GM12878 (cell line): ENCODE measurements at regions not wholly inside any gene's neighbourhood (a gene's known extent, or its start where the extent isn't known, plus 50 kb on each side); places are given as distances from the start of the nearest gene placed in this dataset.

ENCODE experiments used
- ATAC-seq: fragments of 200-7000 bp; cut with Tn5 transposase; 3 replicates; pipeline ENCODE4 v1.9.1; 2020; ENCODE audit warnings: mild to moderate bottlenecking, moderate library complexity
- BruUV-seq: library from RNA; stranded (reverse); fragments of 400-500 nt; replicated peaks from 2 replicates; lab custom pipeline; 2021; lab: Mats Ljungman, UMichigan
- CTCF ChIA-PET: fragments of 300-600 bp; sonication (Branson Sonifier 250); formaldehyde crosslinking; extraction: SDS; loops from one replicate; lab custom pipeline; 2021; ENCODE audit warnings: inconsistent platforms; lab: Yijun Ruan, JAX
- POLR2A ChIA-PET: fragments of 350-600 bp; formaldehyde crosslinking; extraction: SDS; loops from one replicate; lab custom pipeline; 2021; ENCODE audit warnings: inconsistent platforms; lab: Charles Lee
- RAD21 ChIA-PET: fragments of 300-600 bp; sonication (Branson Sonifier 250); formaldehyde crosslinking; loops from one replicate; lab custom pipeline; 2023; ENCODE audit warnings: antibody characterized with exemption; ENCODE audit not compliant: unreplicated experiment; lab: Charles Lee
- SMC1A ChIA-PET: fragments of 300-600 bp; sonication (Branson Sonifier 250); formaldehyde crosslinking; loops from one replicate; lab custom pipeline; 2023; ENCODE audit not compliant: unreplicated experiment, uncharacterized antibody; lab: Charles Lee
- DNase-seq: peaks from one replicate; pipeline ENCODE4 v3.0.0-alpha.2; 2011; ENCODE audit warnings: low read depth, low spot score
- FAIRE-seq: peaks from 3 replicates; lab custom pipeline; 2011; peaks lifted over from hg19 to GRCh38; lab: Jason Lieb, UNC
- H2AFZ ChIP-seq: 2 replicates; pipeline ENCODE4 v1.6.0; 2011; ENCODE audit warnings: low read depth, low read length, control low read depth; ENCODE audit not compliant: control insufficient read depth
- H3K27ac ChIP-seq: 2 replicates; pipeline ENCODE4 v1.5.1; 2011; ENCODE audit warnings: control low read depth; ENCODE audit not compliant: control insufficient read depth, insufficient read depth
- H3K27me3 ChIP-seq, 2 experiments: replicated peaks in 1 of 2; 2 replicates each; pipeline versions ENCODE4 v1.6.0 to v1.6.1; 2011; ENCODE audit warnings: low read length in 1 of 2; ENCODE audit not compliant: control insufficient read depth in 2 of 2, insufficient read depth in 2 of 2
- H3K36me3 ChIP-seq, 2 experiments: 2 replicates each; pipeline ENCODE4 v1.5.1; 2011; ENCODE audit warnings: low read length in 1 of 2; ENCODE audit not compliant: control insufficient read depth in 2 of 2, insufficient read depth in 2 of 2
- H3K4me1 ChIP-seq: 2 replicates; pipeline ENCODE4 v1.6.1; 2011; ENCODE audit warnings: mild to moderate bottlenecking, low read length, moderate library complexity, mixed read lengths; ENCODE audit not compliant: control insufficient read depth, insufficient read depth
- H3K4me2 ChIP-seq: 2 replicates; pipeline ENCODE4 v1.6.0; 2011; ENCODE audit warnings: control low read depth; ENCODE audit not compliant: control insufficient read depth, insufficient read depth
- H3K4me3 ChIP-seq: fragments of 200-600 bp; sonication (generic); 2 replicates; pipeline ENCODE4 v1.5.1; 2016
- H3K79me2 ChIP-seq: 2 replicates; pipeline ENCODE4 v1.6.0; 2011; ENCODE audit warnings: low read length; ENCODE audit not compliant: control insufficient read depth, insufficient read depth
- H3K9ac ChIP-seq: 2 replicates; pipeline ENCODE4 v1.8.0; 2011; ENCODE audit warnings: low read length, control low read depth, mixed read lengths; ENCODE audit not compliant: control insufficient read depth, insufficient read depth
- H3K9me3 ChIP-seq: replicated peaks from 3 replicates; pipeline ENCODE4 v1.5.1; 2011; ENCODE audit warnings: mild to moderate bottlenecking, low read length; ENCODE audit not compliant: control insufficient read depth, insufficient read depth
- H4K20me1 ChIP-seq: 2 replicates; pipeline ENCODE4 v1.6.0; 2011; ENCODE audit not compliant: control insufficient read depth, insufficient read depth
- ATF7 ChIP-seq: fragments of 450-650 bp; IDR thresholded peaks from 2 replicates; pipeline ENCODE4 v1.6.1; 2016; ENCODE audit warnings: low read depth, mild to moderate bottlenecking
- BMI1 ChIP-seq: fragments of 450-650 bp; IDR thresholded peaks from 2 replicates; pipeline ENCODE4 v1.6.1; 2016; ENCODE audit warnings: mild to moderate bottlenecking, moderate library complexity, borderline replicate concordance
- CTCF ChIP-seq, 3 experiments: IDR thresholded peaks in 2 of 3; conservative IDR thresholded peaks in 1 of 3; 2 replicates each; pipeline ENCODE4 v1.5.1; 2011; ENCODE audit warnings: low read depth in 3 of 3, low read length in 3 of 3, mild to moderate bottlenecking in 3 of 3, control low read depth in 2 of 3, moderate library complexity in 2 of 3, inconsistent platforms in 1 of 3, mixed read lengths in 1 of 3; ENCODE audit not compliant: control insufficient read depth in 2 of 3, insufficient read depth in 1 of 3; ENCODE audit errors: extremely low read depth in 1 of 3
- EGR1 ChIP-seq, 2 experiments: IDR thresholded peaks; 1 replicate in 1 of 2; 2 replicates in 1 of 2; pipeline ENCODE4 v1.6.1; 2011 to 2012; ENCODE audit warnings: low read depth in 2 of 2, low read length in 2 of 2, borderline replicate concordance in 1 of 2, mild to moderate bottlenecking in 1 of 2, moderate library complexity in 1 of 2
- IRF3 ChIP-seq: fragments of 450-650 bp; IDR thresholded peaks from 2 replicates; pipeline ENCODE4 v1.6.1; 2014; ENCODE audit warnings: mild to moderate bottlenecking
- KAT2A ChIP-seq: conservative IDR thresholded peaks from 2 replicates; pipeline ENCODE4 v1.6.1; 2011; ENCODE audit warnings: low read depth, low read length; ENCODE audit not compliant: control insufficient read depth
- NBN ChIP-seq: fragments of 450-650 bp; IDR thresholded peaks from 2 replicates; pipeline ENCODE4 v1.6.1; 2016
- NFIC ChIP-seq: IDR thresholded peaks from 2 replicates; pipeline ENCODE4 v1.6.1; 2012; ENCODE audit warnings: low read depth, mild to moderate bottlenecking, inconsistent platforms, low read length, moderate library complexity
- RAD21 ChIP-seq: IDR thresholded peaks from 2 replicates; pipeline ENCODE4 v1.6.1; 2011; ENCODE audit warnings: mild to moderate bottlenecking, low read depth, low read length, moderate library complexity; ENCODE audit not compliant: insufficient read depth
- RAD51 ChIP-seq: fragments of 450-650 bp; IDR thresholded peaks from 2 replicates; pipeline ENCODE4 v1.6.1; 2016; ENCODE audit warnings: moderate library complexity, mild to moderate bottlenecking, inconsistent platforms
- RB1 ChIP-seq: fragments of 450-650 bp; formaldehyde crosslinking; IDR thresholded peaks from 2 replicates; pipeline ENCODE4 v1.6.1; 2017; ENCODE audit warnings: mild to moderate bottlenecking, borderline replicate concordance
- RCOR1 ChIP-seq: conservative IDR thresholded peaks from 2 replicates; pipeline ENCODE4 v1.6.1; 2012; ENCODE audit warnings: low read depth, low read length, improper control_type of control experiment
- RELA ChIP-seq: fragments of 450-650 bp; IDR thresholded peaks from 2 replicates; pipeline ENCODE4 v1.8.0; 2014; ENCODE audit warnings: borderline replicate concordance; ENCODE audit not compliant: partially characterized antibody
- SMC3 ChIP-seq: IDR thresholded peaks from 2 replicates; pipeline ENCODE4 v1.6.1; 2011; ENCODE audit warnings: low read length, improper control_type of control experiment, borderline replicate concordance
- SREBF2 ChIP-seq: IDR thresholded peaks from 2 replicates; pipeline ENCODE4 v1.6.1; 2012; ENCODE audit warnings: mild to moderate bottlenecking, low read length
- STAT3 ChIP-seq: IDR thresholded peaks from 2 replicates; pipeline ENCODE4 v1.6.1; 2011; ENCODE audit warnings: low read depth, low read length, improper control_type of control experiment
- TCF7 ChIP-seq: IDR thresholded peaks from 2 replicates; pipeline ENCODE4 v1.6.1; 2014; ENCODE audit warnings: antibody characterized with exemption, borderline replicate concordance
- USF2 ChIP-seq: IDR thresholded peaks from 2 replicates; pipeline ENCODE4 v1.6.1; 2011; ENCODE audit warnings: low read depth, low read length, improper control_type of control experiment, borderline replicate concordance
- YY1 ChIP-seq: IDR thresholded peaks from 2 replicates; pipeline ENCODE4 v1.6.1; 2011; ENCODE audit warnings: low read depth, mild to moderate bottlenecking, low read length
- ZNF207 ChIP-seq: fragments of 450-650 bp; IDR thresholded peaks from 2 replicates; pipeline ENCODE4 v1.6.1; 2014; ENCODE audit warnings: antibody characterized with exemption, mild to moderate bottlenecking, borderline replicate concordance
- ZNF24 ChIP-seq: fragments of 450-650 bp; IDR thresholded peaks from 2 replicates; pipeline ENCODE4 v1.6.1; 2017; ENCODE audit warnings: antibody characterized with exemption, mild to moderate bottlenecking
- WGBS: methylation state at CpG from one replicate; pipeline ENCODE4 v1.1.6; 2016; ENCODE audit warnings: low lambda C conversion rate; ENCODE audit not compliant: insufficient replicate concordance, insufficient coverage; ENCODE audit errors: missing lambda C conversion rate; 5-methylcytosine and 5-hydroxymethylcytosine counted together
- in situ Hi-C: fragments of 300-500 bp; cut with MboI; formaldehyde crosslinking; loops from 9 replicates; pipeline ENCODE4 v1.14.3; 2018; ENCODE audit warnings: mixed read lengths
- intact Hi-C: fragments of 100-400 bp; cut with micrococcal nuclease; formaldehyde crosslinking; loops from one replicate; pipeline ENCODE4 v1.14.2; 2022; ENCODE audit not compliant: unreplicated experiment

GRCh38 chr7:142632271-142633134, 116.8 kb upstream of the PRSS1 start:
- ATAC-seq (peak; percentile 100), DNase-seq (peak; percentile 32), FAIRE-seq (no peak)
- Histone ChIP-seq H3K4me1 (no peaks in the 10 kb centered on the region), H2AFZ (no peak overlapping the region), H3K4me3 (no peak overlapping the region), H3K36me3 (no peaks in the 10 kb centered on the region), H3K9me3 (no peaks in the 10 kb centered on the region), H3K27me3 (peaks cover 0 to 1% of the 10 kb centered on the region in 2 experiments; a peak in 1 of 4 replicates), H4K20me1 (no peaks in the 10 kb centered on the region), H3K4me2 (no peak overlapping the region), H3K79me2 (no peaks in the 10 kb centered on the region), H3K9ac (no peak overlapping the region), H3K27ac (no peak overlapping the region)
- ChIA-PET SMC1A (interaction anchor here (0.6 to 10.0 kb wide), 24 partner anchors 10 to 582 kb away, joined by 3 to 102 read pairs (median 4); no protein-coding TSS in a partner anchor), RAD21 (interaction anchor here (0.9 to 5.8 kb wide), 26 partner anchors 8 to 784 kb away, joined by 3 to 102 read pairs (median 5); partner anchors contain the start of genes EPHB6 and PRSS2), CTCF (interaction anchor here (0.6 to 12.1 kb wide), 46 partner anchors 8 to 947 kb away, joined by 3 to 217 read pairs (median 4); partner anchors contain the start of gene PRSS2), POLR2A (no interaction called here)
- in situ Hi-C loops = loop anchor here (5.0 to 10.0 kb wide), 3 partner anchors 150 to 582 kb away; no protein-coding TSS in a partner anchor
- BruUV-seq = no TSS peak
- intact Hi-C loops = loop anchor here (1.0 to 5.0 kb wide), 6 partner anchors 80 to 585 kb away; no protein-coding TSS in a partner anchor
- 19% methylated on average over 17 of the region's 17 CpGs for WGBS
- TF ChIP-seq RAD21 (peak; percentile 81), BMI1 (no peak), ZNF207 (no peak), ATF7 (no peak), SMC3 (peak; percentile 69; the same call in 1 of the 2 replicates), RELA (no peak), KAT2A (no peak), ZNF24 (no peak), CTCF (IDR thresholded peaks at IDR 0.05 in 2 of 3, conservative IDR thresholded peaks at IDR 0.05 in 1 of 3; ENCODE audit: control insufficient read depth in 2 of 3, extremely low read depth in 1 of 3, insufficient read depth in 1 of 3, low read depth in 3 of 3, low read length in 3 of 3) (peak; percentile 73 to 86 (median 82)), YY1 (peak; percentile 67), IRF3 (no peak), RCOR1 (no peak), USF2 (no peak), TCF7 (no peak), NBN (no peak), RAD51 (no peak), NFIC (no peak), SREBF2 (no peak), EGR1 (IDR thresholded peaks at IDR 0.05; ENCODE audit: borderline replicate concordance in 1 of 2, low read depth in 2 of 2, low read length in 2 of 2) (no peak), RB1 (no peak), STAT3 (no peak)
